ENCODE measurements at regions not wholly inside any gene's neighbourhood (a gene's known extent, or its start where the extent isn't known, plus 50 kb on each side); places are given as distances from the start of the nearest gene placed in this dataset.

GRCh38 chr9:131803758-131804411 lies 64.0 kb upstream of the RAPGEF1 start:
- H3K4me3 ChIP-seq: no peak overlapping the region
- no peak overlapping the region for H3K27ac ChIP-seq
- H3K4me1 ChIP-seq (ENCODE audit: low read depth): no peaks in the 10 kb centered on the region
- no peaks in the 10 kb centered on the region for H3K9me3 ChIP-seq (ENCODE audit: low read depth)
- H3K36me3 ChIP-seq: no peaks in the 10 kb centered on the region
- no peaks in the 10 kb centered on the region for H3K27me3 ChIP-seq
- TF ChIP-seq CTCF (IDR thresholded peaks at IDR 0.05; ENCODE audit: low read depth, low read length): no peak
- no peak for DNase-seq (ENCODE audit: low read depth in 1 of 2, low spot score in 1 of 2)

- H3K27me3 ChIP-seq: no peaks in the 10 kb centered on the region
- H3K4me1 ChIP-seq (ENCODE audit: low read depth): no peaks in the 10 kb centered on the region
- no peak for DNase-seq (ENCODE audit: low read depth in 1 of 2, low spot score in 1 of 2)
- TF ChIP-seq CTCF (IDR thresholded peaks at IDR 0.05; ENCODE audit: low read depth, low read length): no peak
- no peak overlapping the region for H3K4me3 ChIP-seq
- H3K27ac ChIP-seq: no peak overlapping the region
- no peaks in the 10 kb centered on the region for H3K9me3 ChIP-seq (ENCODE audit: low read depth)
- H3K36me3 ChIP-seq: no peaks in the 10 kb centered on the region
Measured at GRCh38 chr9:131801810-131802209, 61.9 kb upstream of the RAPGEF1 start.

- Histone ChIP-seq H3K4me1 (ENCODE audit: low read depth) (no peaks in the 10 kb centered on the region), H3K36me3 (no peaks in the 10 kb centered on the region), H3K27ac (no peak overlapping the region), H3K4me3 (no peak overlapping the region), H3K9me3 (ENCODE audit: low read depth) (no peaks in the 10 kb centered on the region), H3K27me3 (no peaks in the 10 kb centered on the region)
- no peak for TF ChIP-seq CTCF (IDR thresholded peaks at IDR 0.05; ENCODE audit: low read depth, low read length)
- DNase-seq (ENCODE audit: low read depth in 1 of 2, low spot score in 1 of 2): no peak
Measured at GRCh38 chr9:131800843-131801242, 61.0 kb upstream of the RAPGEF1 start.

- H3K4me1 ChIP-seq (ENCODE audit: low read depth): no peaks in the 10 kb centered on the region
- TF ChIP-seq CTCF (IDR thresholded peaks at IDR 0.05; ENCODE audit: low read depth, low read length): no peak
- no peak overlapping the region for H3K4me3 ChIP-seq
- no peaks in the 10 kb centered on the region for H3K9me3 ChIP-seq (ENCODE audit: low read depth)
- H3K27ac ChIP-seq: no peak overlapping the region
- no peak for DNase-seq (ENCODE audit: low read depth in 1 of 2, low spot score in 1 of 2)
- no peaks in the 10 kb centered on the region for H3K27me3 ChIP-seq
- H3K36me3 ChIP-seq: no peaks in the 10 kb centered on the region
Measured at GRCh38 chr9:131800366-131800765, 60.5 kb upstream of the RAPGEF1 start.

GRCh38 chr9:131799177-131799823 lies 59.4 kb upstream of the RAPGEF1 start:
- no peak for TF ChIP-seq CTCF (IDR thresholded peaks at IDR 0.05; ENCODE audit: low read depth, low read length)
- peaks cover 5% of the 10 kb centered on the region for H3K27me3 ChIP-seq

More at GRCh38 chr9:131799177-131799823, 59.4 kb upstream of the RAPGEF1 start:
- Histone ChIP-seq H3K4me1 (ENCODE audit: low read depth) (no peaks in the 10 kb centered on the region), H3K4me3 (no peak overlapping the region), H3K9me3 (ENCODE audit: low read depth) (no peaks in the 10 kb centered on the region), H3K36me3 (no peaks in the 10 kb centered on the region), H3K27ac (no peak overlapping the region)
- DNase-seq (ENCODE audit: low read depth in 1 of 2, low spot score in 1 of 2): peak; percentile 55 to 91
